T-helper 1 cell (primary cell): ENCODE measurements at regions not wholly inside any gene's neighbourhood (a gene's known extent, or its start where the extent isn't known, plus 50 kb on each side); places are given as distances from the start of the nearest gene placed in this dataset.
"Not testable (repeated sequence)": the region's sequence is repeated elsewhere in the genome, so short reads cannot be mapped to it uniquely, and the experiment has no call there.

Source experiments
- DNase-seq, 5 donors: peaks; one replicate each; pipeline ENCODE4 v3.0.0-alpha.2; 2012 to 2020

DNA sequence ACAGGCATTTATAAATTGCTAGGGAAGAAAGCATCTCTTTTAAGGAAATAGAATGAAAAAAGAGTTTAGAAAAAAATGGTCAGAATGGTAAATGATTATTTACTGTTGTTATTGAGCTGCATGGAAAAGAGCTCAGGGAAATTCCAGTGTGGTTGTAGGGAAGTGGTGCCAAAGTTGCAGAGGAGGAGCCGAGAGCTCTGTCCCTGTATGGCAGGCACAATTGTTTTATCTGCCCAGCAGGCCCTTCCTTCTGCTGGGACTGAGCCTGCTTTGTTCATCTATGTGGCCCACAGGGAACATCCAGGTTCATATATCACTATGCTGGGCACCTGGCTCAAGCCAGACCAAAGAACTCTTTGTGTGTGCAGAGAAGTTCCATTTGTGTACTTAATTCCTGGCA lies 80.8 kb upstream of the AGAP1 start:
- no peak for DNase-seq

DNA sequence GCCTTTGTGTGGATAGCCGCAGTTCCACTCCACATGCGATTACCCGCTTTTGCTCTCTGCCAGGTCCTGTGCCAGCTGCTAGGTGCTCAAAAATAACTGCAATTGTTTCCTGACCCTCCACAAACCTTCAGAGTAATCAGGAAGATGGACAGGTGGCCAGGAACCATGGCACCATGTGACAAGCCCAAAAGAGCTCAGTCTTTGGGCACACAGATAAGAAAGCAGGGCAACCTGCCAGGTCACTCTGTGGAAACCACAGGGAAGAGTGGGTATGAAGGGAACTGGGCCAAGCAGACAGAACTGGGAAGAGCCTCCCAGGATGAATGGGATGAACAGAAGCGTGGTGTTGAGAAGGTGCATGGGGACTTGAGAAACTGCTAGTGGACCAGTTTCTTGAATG lies 79.4 kb upstream of the AGAP1 start:
- no peak for DNase-seq

GRCh38 chr2:235416858-235417499 lies 76.9 kb upstream of the AGAP1 start:
- DNase-seq, result no peak

DNA sequence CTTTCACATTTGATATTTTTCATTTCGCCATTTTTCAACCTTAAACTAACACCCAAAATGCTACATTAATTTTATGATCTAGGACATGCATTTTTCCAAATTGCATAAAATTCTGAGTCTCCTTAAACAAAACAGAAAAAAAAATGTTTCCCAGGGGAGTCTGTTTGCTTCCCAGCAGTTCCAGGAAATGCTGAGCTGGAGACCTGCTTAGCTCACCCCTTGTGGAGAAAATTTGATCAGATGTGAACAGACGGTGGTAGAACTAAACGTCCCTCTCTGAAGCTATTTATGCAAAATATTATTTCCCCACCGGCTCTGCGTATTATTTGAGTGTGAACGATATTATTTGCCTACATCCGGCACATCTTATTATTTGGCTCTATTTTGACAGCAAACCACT lies 74.9 kb upstream of the AGAP1 start:
- DNase-seq, result no peak

- DNase-seq, result no peak
Measured at GRCh38 chr2:235419996-235420395, 73.8 kb upstream of the AGAP1 start.

DNA sequence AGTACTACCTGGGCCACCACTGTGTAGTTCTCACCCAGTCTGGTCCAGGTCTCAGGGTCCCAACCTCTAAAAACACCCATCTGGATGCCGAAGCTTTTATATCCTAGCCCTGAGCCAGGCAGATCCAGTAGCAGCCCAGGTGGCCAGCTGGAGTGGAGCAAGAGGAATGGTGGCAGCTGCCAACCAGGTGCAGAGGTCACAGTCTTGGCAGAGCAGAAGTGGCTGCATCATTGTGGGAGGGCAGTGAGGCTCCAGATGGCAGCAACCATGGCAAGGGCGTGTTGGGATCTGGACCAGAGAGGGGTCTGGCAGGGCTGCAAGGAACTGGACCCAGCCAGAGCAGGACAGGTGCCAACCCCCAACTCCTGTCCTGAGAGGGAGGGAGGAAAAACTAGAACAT lies 72.2 kb upstream of the AGAP1 start:
- no peak for DNase-seq

- no peak for DNase-seq
Measured at GRCh38 chr2:235430366-235431083, 63.3 kb upstream of the AGAP1 start.

GRCh38 chr2:235432741-235433520 lies 60.9 kb upstream of the AGAP1 start:
- no peak for DNase-seq

GRCh38 chr2:235433860-235434259 lies 60.0 kb upstream of the AGAP1 start:
- DNase-seq, result no peak

- DNase-seq, result no peak
Measured at GRCh38 chr2:235439959-235440662, 53.7 kb upstream of the AGAP1 start.

GRCh38 chr2:235443580-235443979 lies 50.3 kb upstream of the AGAP1 start:
- DNase-seq, result not testable (repeated sequence)
